Sigmoid colon (tissue), 4 donors: ENCODE measurements at regions not wholly inside any gene's neighbourhood (a gene's known extent, or its start where the extent isn't known, plus 50 kb on each side); places are given as distances from the start of the nearest gene placed in this dataset.

Experiments used
- CTCF ChIP-seq, 4 experiments: fragments of 450-650 bp in 3 of 4; fragments of 200-600 bp in 1 of 4; IDR thresholded peaks; one replicate each; pipeline ENCODE4 v1.5.1; 2016 to 2019; ENCODE audit warnings: antibody characterized with exemption in 4 of 4, mild to moderate bottlenecking in 3 of 4, moderate library complexity in 2 of 4
- POLR2A ChIP-seq, 2 donors: fragments of 450-650 bp; IDR thresholded peaks; one replicate each; pipeline ENCODE4 v1.6.1; 2016; ENCODE audit warnings: antibody characterized with exemption in 2 of 2, mild to moderate bottlenecking in 2 of 2, moderate library complexity in 2 of 2
- POLR2AphosphoS5 ChIP-seq, 4 donors: sonication (generic); formaldehyde crosslinking; IDR thresholded peaks; one replicate each; pipeline ENCODE4 v1.6.1; 2017; ENCODE audit warnings: antibody characterized with exemption in 4 of 4

GRCh38 chrY:7722566-7722965, 811.0 kb upstream of the AMELY start:
- no peak for TF ChIP-seq POLR2AphosphoS5 (IDR thresholded peaks at IDR 0.05)
- no peak for TF ChIP-seq CTCF (IDR thresholded peaks at IDR 0.05)
- TF ChIP-seq POLR2A (IDR thresholded peaks at IDR 0.05): no peak
